Left cardiac atrium (tissue), 4 donors: ENCODE measurements at regions not wholly inside any gene's neighbourhood (a gene's known extent, or its start where the extent isn't known, plus 50 kb on each side); places are given as distances from the start of the nearest gene placed in this dataset.

ENCODE experiments used
- ATAC-seq, 2 donors: fragments of 200-7000 bp; cut with Tn5 transposase; one replicate each; pipeline ENCODE4 v1.9.1; 2020; ENCODE audit warnings: mild to moderate bottlenecking in 2 of 2, moderate library complexity in 2 of 2
- DNase-seq: peaks from one replicate; pipeline ENCODE4 v3.0.0-alpha.2; 2020
- intact Hi-C, 2 donors: fragments of 100-400 bp; cut with DNase I; formaldehyde crosslinking; loops; one replicate each; pipeline versions ENCODE4 v1.14.1 to v1.15.1; 2022 to 2023
- donor health status: DM: no; HTN: yes; CAD: no.
- donor health status: DM: no; HTN: yes; CAD: no; lungs with severe emphysema.
- donor health status: DM: yes; HTN: yes; CAD: no.
- donor health status: Dilated cardiomyopathy.

- DNase-seq (no peak), ATAC-seq (no peak)
- intact Hi-C loops, result no loop called here
Observed at GRCh38 chr3:176426371-176426770, 770.9 kb downstream of the TBL1XR1 start.

- ATAC-seq, result no peak
- intact Hi-C loops, result no loop called here
- no peak for DNase-seq
Observed at GRCh38 chr3:176416870-176417269, 780.4 kb downstream of the TBL1XR1 start.

GRCh38 chr3:176415661-176416295 lies 781.5 kb downstream of the TBL1XR1 start:
- intact Hi-C loops, result no loop called here
- ATAC-seq (no peak), DNase-seq (no peak)

- intact Hi-C loops, result no loop called here
Observed at GRCh38 chr3:176412771-176413170, 784.5 kb downstream of the TBL1XR1 start.

GRCh38 chr3:176403531-176403930 lies 793.8 kb downstream of the TBL1XR1 start:
- DNase-seq (no peak), ATAC-seq (no peak)
- intact Hi-C loops, result no loop called here

More at GRCh38 chr3:176412771-176413170, 784.5 kb downstream of the TBL1XR1 start:
- ATAC-seq (no peak), DNase-seq (no peak)

- ATAC-seq, result no peak
- intact Hi-C loops, result no loop called here
- DNase-seq, result no peak
Observed at GRCh38 chr3:176401211-176401610, 796.1 kb downstream of the TBL1XR1 start.

GRCh38 chr3:176399193-176399592 lies 798.1 kb downstream of the TBL1XR1 start:
- DNase-seq (no peak), ATAC-seq (no peak)
- intact Hi-C loops, result no loop called here

- DNase-seq (no peak), ATAC-seq (no peak)
- intact Hi-C loops, result no loop called here
Observed at GRCh38 chr3:176395240-176395639, 802.0 kb downstream of the TBL1XR1 start.

- ATAC-seq, result no peak
- intact Hi-C loops, result no loop called here
- DNase-seq, result no peak
Observed at GRCh38 chr3:176378789-176379188, 818.5 kb downstream of the TBL1XR1 start.

GRCh38 chr3:176376531-176376930 lies 820.8 kb downstream of the TBL1XR1 start:
- intact Hi-C loops, result no loop called here
- ATAC-seq, result no peak
- no peak for DNase-seq

- no peak for ATAC-seq
- no peak for DNase-seq
- intact Hi-C loops, result no loop called here
Observed at GRCh38 chr3:176375519-176375918, 821.8 kb downstream of the TBL1XR1 start.

- no peak for ATAC-seq
- DNase-seq, result no peak
- intact Hi-C loops, result no loop called here
Observed at GRCh38 chr3:176362191-176362731, 835.0 kb downstream of the TBL1XR1 start.

- ATAC-seq (no peak), DNase-seq (no peak)
- intact Hi-C loops, result no loop called here
Observed at GRCh38 chr3:176359211-176359610, 838.1 kb downstream of the TBL1XR1 start.

- intact Hi-C loops, result no loop called here
- DNase-seq (no peak), ATAC-seq (no peak)
Observed at GRCh38 chr3:176357891-176358290, 839.4 kb downstream of the TBL1XR1 start.

GRCh38 chr3:176354843-176355242 lies 842.4 kb downstream of the TBL1XR1 start:
- no peak for ATAC-seq
- DNase-seq, result no peak
- intact Hi-C loops, result no loop called here

- ATAC-seq, result no peak
- intact Hi-C loops, result no loop called here
Observed at GRCh38 chr3:176352716-176353334, 844.5 kb downstream of the TBL1XR1 start.

GRCh38 chr3:176351408-176351807 lies 845.9 kb downstream of the TBL1XR1 start:
- intact Hi-C loops, result no loop called here

More at GRCh38 chr3:176352716-176353334, 844.5 kb downstream of the TBL1XR1 start:
- DNase-seq, result no peak

GRCh38 chr3:176349706-176350105 lies 847.6 kb downstream of the TBL1XR1 start:
- ATAC-seq, result no peak
- DNase-seq, result no peak
- intact Hi-C loops, result no loop called here

More at GRCh38 chr3:176351408-176351807, 845.9 kb downstream of the TBL1XR1 start:
- no peak for DNase-seq
- peak in 1 of 2 donors; percentile 63 for ATAC-seq

- ATAC-seq (no peak), DNase-seq (no peak)
- intact Hi-C loops, result no loop called here
Observed at GRCh38 chr3:176347424-176348146, 849.7 kb downstream of the TBL1XR1 start.

GRCh38 chr3:176341963-176342362 lies 855.3 kb downstream of the TBL1XR1 start:
- intact Hi-C loops, result no loop called here
- DNase-seq, result no peak
- ATAC-seq, result no peak
